ENCODE measurements at regions not wholly inside any gene's neighbourhood (a gene's known extent, or its start where the extent isn't known, plus 50 kb on each side); places are given as distances from the start of the nearest gene placed in this dataset.

DNA sequence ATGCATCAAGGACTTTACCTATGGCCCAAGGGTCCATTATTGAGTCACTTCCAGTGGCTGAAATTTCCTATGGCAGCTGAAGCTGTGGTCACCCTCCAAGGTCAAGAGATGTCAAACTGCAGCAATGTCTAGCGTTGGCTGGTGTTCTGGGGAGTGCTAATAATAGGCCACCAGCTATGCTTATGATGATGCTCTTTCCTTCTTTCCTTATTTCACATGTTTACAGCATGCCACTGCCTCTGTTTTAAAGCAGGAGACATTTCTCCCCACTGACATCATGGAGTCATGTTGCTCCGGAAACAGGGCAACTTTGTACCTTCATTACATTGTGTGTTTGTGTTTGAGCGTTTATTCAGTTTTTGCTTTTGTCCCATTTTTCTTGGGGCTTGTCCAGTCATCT lies 62.6 kb upstream of the CYYR1 start:
- TF ChIP-seq, protein P1, sequence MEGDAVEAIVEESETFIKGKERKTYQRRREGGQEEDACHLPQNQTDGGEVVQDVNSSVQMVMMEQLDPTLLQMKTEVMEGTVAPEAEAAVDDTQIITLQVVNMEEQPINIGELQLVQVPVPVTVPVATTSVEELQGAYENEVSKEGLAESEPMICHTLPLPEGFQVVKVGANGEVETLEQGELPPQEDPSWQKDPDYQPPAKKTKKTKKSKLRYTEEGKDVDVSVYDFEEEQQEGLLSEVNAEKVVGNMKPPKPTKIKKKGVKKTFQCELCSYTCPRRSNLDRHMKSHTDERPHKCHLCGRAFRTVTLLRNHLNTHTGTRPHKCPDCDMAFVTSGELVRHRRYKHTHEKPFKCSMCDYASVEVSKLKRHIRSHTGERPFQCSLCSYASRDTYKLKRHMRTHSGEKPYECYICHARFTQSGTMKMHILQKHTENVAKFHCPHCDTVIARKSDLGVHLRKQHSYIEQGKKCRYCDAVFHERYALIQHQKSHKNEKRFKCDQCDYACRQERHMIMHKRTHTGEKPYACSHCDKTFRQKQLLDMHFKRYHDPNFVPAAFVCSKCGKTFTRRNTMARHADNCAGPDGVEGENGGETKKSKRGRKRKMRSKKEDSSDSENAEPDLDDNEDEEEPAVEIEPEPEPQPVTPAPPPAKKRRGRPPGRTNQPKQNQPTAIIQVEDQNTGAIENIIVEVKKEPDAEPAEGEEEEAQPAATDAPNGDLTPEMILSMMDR (conservative IDR thresholded peaks at IDR 0.05; ENCODE audit: low read length): no peak
- no peak for TF ChIP-seq EZH2phosphoT487 (IDR thresholded peaks at IDR 0.05; ENCODE audit: borderline replicate concordance)

All from Loucy (cell line).